ENCODE measurements at regions not wholly inside any gene's neighbourhood (a gene's known extent, or its start where the extent isn't known, plus 50 kb on each side); places are given as distances from the start of the nearest gene placed in this dataset.

DNA sequence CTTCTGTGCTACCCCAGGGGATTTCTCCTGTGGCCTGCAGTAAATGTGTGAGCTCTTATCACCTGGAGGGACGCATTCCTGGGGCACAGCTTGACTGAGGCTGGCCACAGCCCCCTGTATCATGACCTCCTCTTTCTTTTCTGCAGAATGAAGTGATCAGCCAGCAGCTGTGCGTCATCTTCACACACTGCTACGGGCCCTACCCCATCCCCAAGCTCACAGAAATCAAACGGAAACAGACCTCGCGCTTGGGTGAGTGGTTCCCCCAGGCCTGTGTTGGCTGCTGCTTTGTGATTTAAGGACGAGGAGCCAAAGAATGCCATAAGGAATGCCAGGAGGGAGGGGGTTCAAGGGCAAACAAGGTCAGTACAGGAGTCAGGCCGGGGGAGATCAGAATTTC, 50.5 kb upstream of the PWP1 start:
- no peak for TF ChIP-seq MYC (IDR thresholded peaks at IDR 0.05; ENCODE audit: low read depth, low read length)
- TF ChIP-seq, protein P1, sequence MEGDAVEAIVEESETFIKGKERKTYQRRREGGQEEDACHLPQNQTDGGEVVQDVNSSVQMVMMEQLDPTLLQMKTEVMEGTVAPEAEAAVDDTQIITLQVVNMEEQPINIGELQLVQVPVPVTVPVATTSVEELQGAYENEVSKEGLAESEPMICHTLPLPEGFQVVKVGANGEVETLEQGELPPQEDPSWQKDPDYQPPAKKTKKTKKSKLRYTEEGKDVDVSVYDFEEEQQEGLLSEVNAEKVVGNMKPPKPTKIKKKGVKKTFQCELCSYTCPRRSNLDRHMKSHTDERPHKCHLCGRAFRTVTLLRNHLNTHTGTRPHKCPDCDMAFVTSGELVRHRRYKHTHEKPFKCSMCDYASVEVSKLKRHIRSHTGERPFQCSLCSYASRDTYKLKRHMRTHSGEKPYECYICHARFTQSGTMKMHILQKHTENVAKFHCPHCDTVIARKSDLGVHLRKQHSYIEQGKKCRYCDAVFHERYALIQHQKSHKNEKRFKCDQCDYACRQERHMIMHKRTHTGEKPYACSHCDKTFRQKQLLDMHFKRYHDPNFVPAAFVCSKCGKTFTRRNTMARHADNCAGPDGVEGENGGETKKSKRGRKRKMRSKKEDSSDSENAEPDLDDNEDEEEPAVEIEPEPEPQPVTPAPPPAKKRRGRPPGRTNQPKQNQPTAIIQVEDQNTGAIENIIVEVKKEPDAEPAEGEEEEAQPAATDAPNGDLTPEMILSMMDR (IDR thresholded peaks at IDR 0.05; ENCODE audit: extremely low read depth in 1 of 2, insufficient read depth in 1 of 2, low read depth in 1 of 2, low read length in 2 of 2), result no peak
